Mesendoderm (in vitro differentiated cells): ENCODE measurements at regions not wholly inside any gene's neighbourhood (a gene's known extent, or its start where the extent isn't known, plus 50 kb on each side); places are given as distances from the start of the nearest gene placed in this dataset.
"Not testable (repeated sequence)": the region's sequence is repeated elsewhere in the genome, so short reads cannot be mapped to it uniquely, and the experiment has no call there.

ENCODE experiments used
- DNase-seq: peaks from one replicate; pipeline ENCODE4 v3.0.0; 2013
- H2AK5ac ChIP-seq: 2 replicates; pipeline ENCODE4 v1.6.1; 2013; ENCODE audit warnings: low read length, inconsistent platforms
- H2BK120ac ChIP-seq: 2 replicates; pipeline ENCODE4 v1.6.1; 2013; ENCODE audit warnings: low read depth, mild to moderate bottlenecking, low read length, moderate library complexity, mixed read lengths
- H2BK15ac ChIP-seq: replicated peaks from 2 replicates; pipeline ENCODE4 v1.6.1; 2013; ENCODE audit warnings: low read depth, mild to moderate bottlenecking, moderate library complexity
- H2BK5ac ChIP-seq: 2 replicates; pipeline ENCODE4 v1.6.1; 2013; ENCODE audit warnings: low read length, inconsistent platforms
- H3K18ac ChIP-seq: 2 replicates; pipeline ENCODE4 v1.6.1; 2013; ENCODE audit warnings: mild to moderate bottlenecking, low read length, mixed read lengths
- H3K23ac ChIP-seq: one replicate; pipeline ENCODE4 v1.6.1; 2013; ENCODE audit warnings: low read length
- H3K27ac ChIP-seq: 2 replicates; pipeline ENCODE4 v1.5.1; 2013; ENCODE audit warnings: low read depth, mild to moderate bottlenecking, inconsistent platforms, low read length, moderate library complexity
- H3K27me3 ChIP-seq: 2 replicates; pipeline ENCODE4 v1.6.1; 2013; ENCODE audit warnings: low read length, control low read depth, mild to moderate bottlenecking, inconsistent platforms; ENCODE audit not compliant: insufficient read depth, poor library complexity
- H3K36me3 ChIP-seq: 2 replicates; pipeline ENCODE4 v1.6.1; 2013; ENCODE audit warnings: low read length, inconsistent platforms; ENCODE audit not compliant: control insufficient read depth, insufficient read depth
- H3K4ac ChIP-seq: one replicate; pipeline ENCODE4 v1.6.1; 2013; ENCODE audit warnings: low read depth, mild to moderate bottlenecking, low read length, moderate library complexity
- H3K4me1 ChIP-seq: 2 replicates; pipeline ENCODE4 v1.6.1; 2013; ENCODE audit warnings: low read depth, low read length, inconsistent platforms; ENCODE audit not compliant: control insufficient read depth
- H3K4me2 ChIP-seq: 2 replicates; pipeline ENCODE4 v1.6.1; 2013; ENCODE audit warnings: low read length
- H3K4me3 ChIP-seq: 2 replicates; pipeline ENCODE4 v1.5.1; 2013; ENCODE audit warnings: mild to moderate bottlenecking, low read length
- H3K56ac ChIP-seq: one replicate; pipeline ENCODE4 v1.6.1; 2013; ENCODE audit warnings: low read length
- H3K79me1 ChIP-seq: 2 replicates; pipeline ENCODE4 v1.6.1; 2013; ENCODE audit warnings: low read length, inconsistent platforms
- H3K79me2 ChIP-seq: 2 replicates; pipeline ENCODE4 v1.6.1; 2013; ENCODE audit warnings: mild to moderate bottlenecking, low read length; ENCODE audit not compliant: control insufficient read depth, insufficient read depth
- H3K9ac ChIP-seq: 2 replicates; pipeline ENCODE4 v1.6.1; 2013; ENCODE audit warnings: low read length, inconsistent platforms
- H4K5ac ChIP-seq: one replicate; pipeline ENCODE4 v1.6.1; 2013; ENCODE audit warnings: low read length
- H4K8ac ChIP-seq: one replicate; pipeline ENCODE4 v1.6.1; 2013; ENCODE audit warnings: low read depth, mild to moderate bottlenecking, control low read depth, low read length, moderate library complexity
- WGBS: extraction: QIAGEN DNeasy Blood & Tissue Kit; methylation state at CpG from one replicate; pipeline ENCODE4 v1.1.7; 2013; ENCODE audit warnings: low lambda C conversion rate, missing lambda C conversion rate; ENCODE audit not compliant: insufficient coverage; ENCODE audit errors: extremely low coverage; 5-methylcytosine and 5-hydroxymethylcytosine counted together

DNA sequence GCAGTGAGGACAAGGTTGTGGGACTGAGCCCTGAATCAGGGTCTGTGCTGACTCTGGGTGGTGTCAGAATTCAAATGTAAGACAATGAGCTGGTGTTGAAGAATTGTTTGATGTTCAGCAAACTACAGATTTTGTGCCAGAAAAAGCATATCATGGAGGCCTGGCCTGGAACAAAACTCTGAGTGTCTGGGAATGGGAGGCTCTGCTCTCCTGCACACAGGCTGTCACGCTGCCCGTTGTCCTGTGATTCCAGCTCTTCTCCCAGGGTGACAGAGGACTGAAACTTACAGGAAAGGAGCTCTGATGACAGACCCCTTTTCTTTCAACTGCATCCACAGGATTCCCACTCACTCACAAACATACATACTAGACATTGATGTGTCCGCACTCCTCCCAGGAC lies 120.1 kb downstream of the ZNF486 start:
- Histone ChIP-seq H3K27me3 (no peaks in the 10 kb centered on the region), H3K23ac (no peak overlapping the region), H4K8ac (no peak overlapping the region), H3K56ac (no peak overlapping the region), H2BK5ac (peak overlapping the region; percentile 55), H2BK15ac (no peak overlapping the region), H3K4ac (no peak overlapping the region), H3K79me1 (no peaks in the 10 kb centered on the region), H2AK5ac (no peak overlapping the region), H4K5ac (no peak overlapping the region), H3K4me3 (no peak overlapping the region), H3K9ac (no peak overlapping the region), H3K18ac (peak overlapping the region; percentile 34), H3K4me1 (no peaks in the 10 kb centered on the region), H2BK120ac (peak overlapping the region; percentile 29), H3K36me3 (no peaks in the 10 kb centered on the region), H3K79me2 (no peaks in the 10 kb centered on the region), H3K4me2 (no peak overlapping the region), H3K27ac (no peak overlapping the region)
- DNase-seq = no peak
- WGBS = no CpG with 5 or more reads among the region's 3 CpGs

DNA sequence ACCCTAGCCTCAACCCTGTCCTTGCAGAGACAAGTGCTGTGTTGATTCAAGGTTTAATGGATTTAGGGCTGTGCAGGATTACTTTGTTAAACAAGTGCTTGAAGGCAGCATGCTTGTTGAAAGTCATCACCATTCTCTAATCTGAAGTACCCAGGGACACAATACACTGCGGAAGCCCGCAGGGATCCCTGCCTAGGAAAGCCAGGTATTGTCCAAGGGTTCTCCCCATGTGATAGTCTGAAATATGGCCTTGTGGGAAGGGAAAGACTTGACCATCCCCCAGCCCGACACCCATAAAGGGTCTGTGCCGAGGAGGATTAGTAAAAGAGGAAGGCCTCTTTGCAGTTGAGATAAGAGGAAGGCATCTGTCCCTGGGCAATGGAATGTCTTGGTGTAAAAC lies 118.9 kb downstream of the ZNF486 start:
- H3K4me1 ChIP-seq, H2BK5ac ChIP-seq, H3K4me3 ChIP-seq, H3K4me2 ChIP-seq, H4K5ac ChIP-seq, H2AK5ac ChIP-seq, H3K79me1 ChIP-seq, H3K27me3 ChIP-seq, H2BK120ac ChIP-seq, H4K8ac ChIP-seq, H3K56ac ChIP-seq, H3K18ac ChIP-seq, H2BK15ac ChIP-seq, H3K27ac ChIP-seq, H3K79me2 ChIP-seq, H3K23ac ChIP-seq, H3K4ac ChIP-seq, H3K9ac ChIP-seq, H3K36me3 ChIP-seq: not testable (repeated sequence)
- DNase-seq = peak; percentile 94
- no CpG with 5 or more reads among the region's 4 CpGs for WGBS

DNA sequence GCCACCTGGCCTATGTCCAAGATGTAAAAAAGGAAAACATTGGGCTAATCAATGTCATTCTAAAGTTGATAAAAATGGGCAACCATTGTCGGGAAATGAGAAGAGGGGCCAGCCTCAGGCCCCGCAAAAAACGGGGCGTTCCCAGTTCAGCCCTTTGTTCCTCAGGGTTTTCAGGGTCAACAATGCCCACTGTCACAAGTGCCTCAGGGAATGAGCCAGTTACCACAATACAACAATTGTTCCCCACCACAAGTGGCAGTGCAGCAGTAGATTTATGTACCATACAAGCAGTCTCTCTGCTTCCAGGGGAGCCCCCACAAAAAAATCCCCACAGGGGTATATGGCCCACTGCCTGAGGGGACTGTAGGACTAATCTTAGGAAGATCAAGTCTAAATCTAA lies 112.5 kb downstream of the ZNF486 start:
- Histone ChIP-seq H3K9ac (no peak overlapping the region), H3K79me2 (no peaks in the 10 kb centered on the region), H3K4me1 (no peaks in the 10 kb centered on the region), H3K18ac (peak overlapping the region; percentile 14), H3K4me3 (no peak overlapping the region), H3K23ac (no peak overlapping the region), H2AK5ac (no peak overlapping the region), H3K27ac (no peak overlapping the region), H3K56ac (no peak overlapping the region), H4K8ac (no peak overlapping the region), H3K36me3 (no peaks in the 10 kb centered on the region), H3K27me3 (no peaks in the 10 kb centered on the region), H2BK15ac (no peak overlapping the region), H3K4me2 (no peak overlapping the region), H3K79me1 (no peaks in the 10 kb centered on the region), H4K5ac (no peak overlapping the region), H3K4ac (no peak overlapping the region), H2BK5ac (no peak overlapping the region), H2BK120ac (no peak overlapping the region)
- no peak for DNase-seq
- WGBS = no CpG with 5 or more reads among the region's 4 CpGs

DNA sequence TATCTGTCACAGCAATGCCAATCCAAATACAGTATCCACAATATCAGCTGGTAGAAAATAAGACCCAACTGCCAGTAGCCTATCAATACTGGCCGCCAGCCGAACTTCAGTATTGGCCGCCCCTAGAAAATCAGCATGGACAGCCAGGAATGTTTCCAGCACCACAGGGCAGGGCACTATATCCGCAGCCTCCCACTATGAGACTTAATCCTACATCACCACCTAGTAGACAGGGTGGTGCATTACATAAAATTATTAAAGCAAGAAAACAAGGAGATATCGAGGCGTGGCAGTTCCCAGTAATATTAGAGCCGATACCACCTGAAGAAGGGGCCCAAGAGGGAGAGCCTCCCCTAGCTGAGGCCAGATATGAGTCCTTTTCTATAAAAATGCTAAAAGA lies 111.3 kb downstream of the ZNF486 start:
- no peaks in the 10 kb centered on the region for H3K4me1 ChIP-seq
- H4K8ac ChIP-seq = no peak overlapping the region
- H3K9ac ChIP-seq = no peak overlapping the region
- no peak for DNase-seq
- H3K79me2 ChIP-seq = no peaks in the 10 kb centered on the region
- no peak overlapping the region for H2BK120ac ChIP-seq
- no peak overlapping the region for H3K27ac ChIP-seq
- WGBS = no CpG with 5 or more reads among the region's 7 CpGs
- H3K4me3 ChIP-seq = no peak overlapping the region
- H3K56ac ChIP-seq = no peak overlapping the region
- no peak overlapping the region for H4K5ac ChIP-seq
- H3K4ac ChIP-seq = no peak overlapping the region
- no peak overlapping the region for H2BK15ac ChIP-seq
- H3K36me3 ChIP-seq = no peaks in the 10 kb centered on the region
- no peak overlapping the region for H3K23ac ChIP-seq
- H3K18ac ChIP-seq = no peak overlapping the region
- H2BK5ac ChIP-seq = no peak overlapping the region
- no peak overlapping the region for H2AK5ac ChIP-seq
- no peak overlapping the region for H3K4me2 ChIP-seq
- H3K27me3 ChIP-seq = no peaks in the 10 kb centered on the region
- H3K79me1 ChIP-seq = no peaks in the 10 kb centered on the region

DNA sequence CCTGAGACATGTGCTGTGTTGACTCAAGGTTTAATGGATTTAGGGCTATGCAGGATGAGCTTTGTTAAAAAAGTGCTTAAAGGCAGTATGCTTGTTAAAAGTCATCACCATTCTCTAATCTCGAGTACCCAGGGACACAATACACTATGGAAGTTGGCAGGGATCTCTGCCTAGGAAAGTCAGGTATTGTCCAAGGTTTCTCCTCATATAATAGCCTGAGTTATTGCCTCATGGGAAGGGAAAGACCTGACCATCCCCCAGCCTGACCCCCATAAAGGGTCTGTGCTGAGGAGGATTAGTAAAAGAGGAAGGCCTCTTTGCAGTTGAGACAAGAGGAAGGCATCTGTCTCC lies 109.7 kb downstream of the ZNF486 start:
- DNase-seq = peak; percentile 71
- H3K27ac ChIP-seq, H3K4me2 ChIP-seq, H3K79me1 ChIP-seq, H3K79me2 ChIP-seq, H2BK5ac ChIP-seq, H3K36me3 ChIP-seq, H3K27me3 ChIP-seq, H2AK5ac ChIP-seq, H3K18ac ChIP-seq, H4K8ac ChIP-seq, H2BK120ac ChIP-seq, H2BK15ac ChIP-seq, H3K23ac ChIP-seq, H3K56ac ChIP-seq, H3K4me3 ChIP-seq, H4K5ac ChIP-seq, H3K4ac ChIP-seq, H3K9ac ChIP-seq, H3K4me1 ChIP-seq: not testable (repeated sequence)
- WGBS = no CpG with 5 or more reads among the region's 1 CpG

DNA sequence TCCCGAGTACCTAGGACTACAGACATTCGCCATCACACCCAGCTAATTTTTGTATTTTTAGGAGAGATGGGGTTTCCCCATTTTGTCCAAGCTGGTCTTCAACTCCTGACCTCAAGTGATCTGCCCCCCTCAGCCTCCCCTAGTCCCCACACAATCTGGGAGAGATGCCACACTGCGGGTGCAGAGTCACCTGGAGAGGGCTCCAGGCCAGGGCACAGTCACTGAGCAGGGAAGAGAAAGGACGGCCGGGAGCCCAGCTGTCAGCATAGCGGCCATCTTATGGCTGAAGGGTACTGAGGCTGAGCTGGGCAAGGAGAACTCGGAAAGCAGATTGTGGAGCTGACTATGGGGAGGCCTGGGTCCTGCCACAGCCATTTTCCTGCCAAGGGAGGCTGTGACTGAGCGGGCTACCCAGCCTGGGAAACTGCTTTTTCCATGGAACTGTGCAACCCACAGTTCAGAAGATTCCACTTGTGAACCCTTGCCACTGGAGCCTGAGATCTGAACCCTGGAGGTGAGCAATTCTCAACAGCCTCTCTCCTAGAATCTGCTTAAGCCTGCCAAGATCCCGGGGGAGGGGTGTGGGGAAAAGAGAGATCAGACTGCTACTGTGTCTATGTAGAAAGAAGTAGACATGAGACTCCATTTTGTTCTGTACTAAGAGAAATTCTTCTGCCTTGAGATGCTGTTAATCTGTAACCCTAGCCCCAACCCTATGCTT lies 109.2 kb downstream of the ZNF486 start:
- Histone ChIP-seq H3K27ac (peak overlapping the region; percentile 27), H3K36me3 (no peaks in the 10 kb centered on the region), H3K4me2 (no peak overlapping the region), H3K4me3 (no peak overlapping the region), H4K8ac (no peak overlapping the region), H2BK15ac (no peak overlapping the region), H2BK120ac (peak overlapping the region; percentile 79), H3K9ac (no peak overlapping the region), H3K4ac (peak overlapping the region; percentile 0), H2AK5ac (no peak overlapping the region), H4K5ac (no peak overlapping the region), H2BK5ac (peak overlapping the region; percentile 48), H3K23ac (no peak overlapping the region), H3K27me3 (no peaks in the 10 kb centered on the region), H3K56ac (peak overlapping the region; percentile 18), H3K4me1 (no peaks in the 10 kb centered on the region), H3K79me2 (no peaks in the 10 kb centered on the region), H3K18ac (peak overlapping the region; percentile 64), H3K79me1 (no peaks in the 10 kb centered on the region)
- no CpG with 5 or more reads among the region's 9 CpGs for WGBS
- DNase-seq = no peak
